HL-60 (cell line): ENCODE measurements at regions not wholly inside any gene's neighbourhood (a gene's known extent, or its start where the extent isn't known, plus 50 kb on each side); places are given as distances from the start of the nearest gene placed in this dataset.

Experiments used
- POLR2AphosphoS5 ChIP-seq: IDR thresholded peaks from 2 replicates; pipeline ENCODE4 v1.6.1; 2012; ENCODE audit warnings: low read depth
- TF ChIP-seq, protein P1 (sequence below): IDR thresholded peaks from one replicate; pipeline ENCODE4 v1.5.1; 2011; ENCODE audit warnings: low read length, control low read depth, inconsistent platforms; ENCODE audit not compliant: insufficient read depth

DNA sequence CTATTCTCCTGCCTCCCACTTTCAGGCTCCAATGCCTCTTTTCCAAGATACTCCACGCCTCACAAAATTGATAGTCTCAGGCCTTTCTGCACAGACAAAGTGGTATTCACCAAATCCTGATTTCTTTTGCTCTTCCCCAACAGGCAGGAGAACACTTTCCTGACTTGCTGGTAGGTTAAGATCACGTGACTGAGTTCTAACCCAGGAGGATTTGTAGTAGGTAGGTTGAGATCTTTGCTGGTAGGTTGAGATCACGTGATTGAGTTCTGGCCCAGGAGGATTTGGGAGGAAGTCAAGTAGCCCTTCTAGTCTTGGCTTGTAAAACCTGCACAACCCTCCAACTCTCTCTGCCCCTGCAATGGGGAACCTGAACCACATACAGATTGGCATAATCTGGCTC is 741.5 kb downstream of the TYW1 start:
- TF ChIP-seq POLR2AphosphoS5 = no peak
- TF ChIP-seq, protein P1, sequence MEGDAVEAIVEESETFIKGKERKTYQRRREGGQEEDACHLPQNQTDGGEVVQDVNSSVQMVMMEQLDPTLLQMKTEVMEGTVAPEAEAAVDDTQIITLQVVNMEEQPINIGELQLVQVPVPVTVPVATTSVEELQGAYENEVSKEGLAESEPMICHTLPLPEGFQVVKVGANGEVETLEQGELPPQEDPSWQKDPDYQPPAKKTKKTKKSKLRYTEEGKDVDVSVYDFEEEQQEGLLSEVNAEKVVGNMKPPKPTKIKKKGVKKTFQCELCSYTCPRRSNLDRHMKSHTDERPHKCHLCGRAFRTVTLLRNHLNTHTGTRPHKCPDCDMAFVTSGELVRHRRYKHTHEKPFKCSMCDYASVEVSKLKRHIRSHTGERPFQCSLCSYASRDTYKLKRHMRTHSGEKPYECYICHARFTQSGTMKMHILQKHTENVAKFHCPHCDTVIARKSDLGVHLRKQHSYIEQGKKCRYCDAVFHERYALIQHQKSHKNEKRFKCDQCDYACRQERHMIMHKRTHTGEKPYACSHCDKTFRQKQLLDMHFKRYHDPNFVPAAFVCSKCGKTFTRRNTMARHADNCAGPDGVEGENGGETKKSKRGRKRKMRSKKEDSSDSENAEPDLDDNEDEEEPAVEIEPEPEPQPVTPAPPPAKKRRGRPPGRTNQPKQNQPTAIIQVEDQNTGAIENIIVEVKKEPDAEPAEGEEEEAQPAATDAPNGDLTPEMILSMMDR = no peak
